HL-60 (cell line): ENCODE measurements at regions not wholly inside any gene's neighbourhood (a gene's known extent, or its start where the extent isn't known, plus 50 kb on each side); places are given as distances from the start of the nearest gene placed in this dataset.

Experiments
- POLR2AphosphoS5 ChIP-seq: IDR thresholded peaks from 2 replicates; pipeline ENCODE4 v1.6.1; 2012; ENCODE audit warnings: low read depth
- TF ChIP-seq, protein P1 (sequence below): IDR thresholded peaks from one replicate; pipeline ENCODE4 v1.5.1; 2011; ENCODE audit warnings: low read length, control low read depth, inconsistent platforms; ENCODE audit not compliant: insufficient read depth
- TF ChIP-seq, protein P2 (sequence below): IDR thresholded peaks from 2 replicates; pipeline ENCODE4 v1.6.1; 2012; ENCODE audit warnings: low read depth; ENCODE audit not compliant: insufficient replicate concordance

DNA sequence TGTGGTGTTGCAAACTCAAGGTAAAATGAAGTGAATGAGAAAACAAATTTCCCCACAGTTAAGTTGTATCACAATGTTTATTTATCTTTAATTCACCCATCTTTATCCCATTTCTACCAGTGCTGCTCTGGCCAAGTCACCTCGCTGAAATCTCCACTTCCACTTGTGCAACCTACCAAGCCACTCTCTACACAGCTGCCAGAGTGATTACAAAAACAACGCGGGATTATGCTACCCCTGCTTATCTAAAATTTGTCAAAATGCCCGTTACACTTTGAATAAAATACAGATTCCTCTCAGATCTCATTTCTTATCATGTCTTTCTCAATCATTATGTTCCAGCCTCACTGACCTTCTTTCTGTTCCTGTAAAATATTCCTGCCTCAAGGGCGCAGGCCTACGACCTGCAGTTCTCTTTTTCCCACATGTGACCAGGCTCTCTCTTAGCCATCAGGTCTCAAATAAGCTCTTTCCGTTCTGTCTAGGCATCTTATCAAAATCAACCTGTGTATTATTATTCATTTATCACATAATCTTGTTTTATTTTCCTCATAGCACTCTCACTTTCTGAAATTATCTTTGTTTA lies 95.6 kb downstream of the NTMT2 start:
- TF ChIP-seq, protein P1, sequence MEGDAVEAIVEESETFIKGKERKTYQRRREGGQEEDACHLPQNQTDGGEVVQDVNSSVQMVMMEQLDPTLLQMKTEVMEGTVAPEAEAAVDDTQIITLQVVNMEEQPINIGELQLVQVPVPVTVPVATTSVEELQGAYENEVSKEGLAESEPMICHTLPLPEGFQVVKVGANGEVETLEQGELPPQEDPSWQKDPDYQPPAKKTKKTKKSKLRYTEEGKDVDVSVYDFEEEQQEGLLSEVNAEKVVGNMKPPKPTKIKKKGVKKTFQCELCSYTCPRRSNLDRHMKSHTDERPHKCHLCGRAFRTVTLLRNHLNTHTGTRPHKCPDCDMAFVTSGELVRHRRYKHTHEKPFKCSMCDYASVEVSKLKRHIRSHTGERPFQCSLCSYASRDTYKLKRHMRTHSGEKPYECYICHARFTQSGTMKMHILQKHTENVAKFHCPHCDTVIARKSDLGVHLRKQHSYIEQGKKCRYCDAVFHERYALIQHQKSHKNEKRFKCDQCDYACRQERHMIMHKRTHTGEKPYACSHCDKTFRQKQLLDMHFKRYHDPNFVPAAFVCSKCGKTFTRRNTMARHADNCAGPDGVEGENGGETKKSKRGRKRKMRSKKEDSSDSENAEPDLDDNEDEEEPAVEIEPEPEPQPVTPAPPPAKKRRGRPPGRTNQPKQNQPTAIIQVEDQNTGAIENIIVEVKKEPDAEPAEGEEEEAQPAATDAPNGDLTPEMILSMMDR: no peak
- TF ChIP-seq POLR2AphosphoS5: no peak
- TF ChIP-seq, protein P2, sequence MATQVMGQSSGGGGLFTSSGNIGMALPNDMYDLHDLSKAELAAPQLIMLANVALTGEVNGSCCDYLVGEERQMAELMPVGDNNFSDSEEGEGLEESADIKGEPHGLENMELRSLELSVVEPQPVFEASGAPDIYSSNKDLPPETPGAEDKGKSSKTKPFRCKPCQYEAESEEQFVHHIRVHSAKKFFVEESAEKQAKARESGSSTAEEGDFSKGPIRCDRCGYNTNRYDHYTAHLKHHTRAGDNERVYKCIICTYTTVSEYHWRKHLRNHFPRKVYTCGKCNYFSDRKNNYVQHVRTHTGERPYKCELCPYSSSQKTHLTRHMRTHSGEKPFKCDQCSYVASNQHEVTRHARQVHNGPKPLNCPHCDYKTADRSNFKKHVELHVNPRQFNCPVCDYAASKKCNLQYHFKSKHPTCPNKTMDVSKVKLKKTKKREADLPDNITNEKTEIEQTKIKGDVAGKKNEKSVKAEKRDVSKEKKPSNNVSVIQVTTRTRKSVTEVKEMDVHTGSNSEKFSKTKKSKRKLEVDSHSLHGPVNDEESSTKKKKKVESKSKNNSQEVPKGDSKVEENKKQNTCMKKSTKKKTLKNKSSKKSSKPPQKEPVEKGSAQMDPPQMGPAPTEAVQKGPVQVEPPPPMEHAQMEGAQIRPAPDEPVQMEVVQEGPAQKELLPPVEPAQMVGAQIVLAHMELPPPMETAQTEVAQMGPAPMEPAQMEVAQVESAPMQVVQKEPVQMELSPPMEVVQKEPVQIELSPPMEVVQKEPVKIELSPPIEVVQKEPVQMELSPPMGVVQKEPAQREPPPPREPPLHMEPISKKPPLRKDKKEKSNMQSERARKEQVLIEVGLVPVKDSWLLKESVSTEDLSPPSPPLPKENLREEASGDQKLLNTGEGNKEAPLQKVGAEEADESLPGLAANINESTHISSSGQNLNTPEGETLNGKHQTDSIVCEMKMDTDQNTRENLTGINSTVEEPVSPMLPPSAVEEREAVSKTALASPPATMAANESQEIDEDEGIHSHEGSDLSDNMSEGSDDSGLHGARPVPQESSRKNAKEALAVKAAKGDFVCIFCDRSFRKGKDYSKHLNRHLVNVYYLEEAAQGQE: no peak
